GM23338 (cell line): ENCODE measurements at regions not wholly inside any gene's neighbourhood (a gene's known extent, or its start where the extent isn't known, plus 50 kb on each side); places are given as distances from the start of the nearest gene placed in this dataset.

Source experiments
- ATAC-seq: fragments of 200-7000 bp; cut with Tn5 transposase; 3 replicates; pipeline ENCODE4 v1.9.1; 2020
- DNase-seq: peaks from one replicate; pipeline ENCODE4 v3.0.0-alpha.2; 2015; ENCODE audit warnings: low spot score
- H2AFZ ChIP-seq: fragments of 200-600 bp; sonication (generic); 2 replicates; pipeline ENCODE4 v1.8.0; 2016; ENCODE audit warnings: antibody characterized with exemption, mild to moderate bottlenecking, moderate library complexity
- H3F3A ChIP-seq: fragments of 200-600 bp; sonication (generic); replicated peaks from 2 replicates; pipeline ENCODE4 v1.8.0; 2017; ENCODE audit warnings: antibody characterized with exemption, mixed run types, low read depth
- H3K27ac ChIP-seq: fragments of 200-600 bp; sonication (generic); 2 replicates; pipeline ENCODE4 v1.6.1; 2016; ENCODE audit warnings: low read depth
- H3K27me3 ChIP-seq: fragments of 200-600 bp; sonication (generic); 2 replicates; pipeline ENCODE4 v1.8.0; 2016; ENCODE audit warnings: mild to moderate bottlenecking, mixed run types, moderate library complexity; ENCODE audit not compliant: insufficient read depth
- H3K36me3 ChIP-seq: fragments of 200-600 bp; sonication (generic); 2 replicates; pipeline ENCODE4 v1.8.0; 2016; ENCODE audit warnings: mild to moderate bottlenecking; ENCODE audit not compliant: insufficient read depth
- H3K4me1 ChIP-seq: fragments of 200-600 bp; sonication (generic); 2 replicates; pipeline ENCODE4 v1.8.0; 2016; ENCODE audit warnings: mild to moderate bottlenecking, moderate library complexity; ENCODE audit not compliant: insufficient read depth
- H3K4me2 ChIP-seq: fragments of 200-600 bp; sonication (generic); 2 replicates; pipeline ENCODE4 v1.7.1; 2017; ENCODE audit warnings: mixed run types
- H3K4me3 ChIP-seq: fragments of 200-600 bp; sonication (generic); 2 replicates; pipeline ENCODE4 v1.6.1; 2016; ENCODE audit warnings: mixed run types
- H3K79me2 ChIP-seq: fragments of 200-600 bp; sonication (generic); replicated peaks from 2 replicates; pipeline ENCODE4 v1.8.0; 2017; ENCODE audit warnings: mild to moderate bottlenecking; ENCODE audit not compliant: insufficient read depth
- H3K9me2 ChIP-seq: fragments of 200-600 bp; sonication (generic); 2 replicates; pipeline ENCODE4 v1.8.0; 2017; ENCODE audit not compliant: insufficient read depth
- H4K20me1 ChIP-seq: fragments of 200-600 bp; sonication (generic); replicated peaks from 2 replicates; pipeline ENCODE4 v1.8.0; 2017; ENCODE audit warnings: mild to moderate bottlenecking; ENCODE audit not compliant: insufficient read depth
- H3K27ac Mint-ChIP-seq: 2 replicates; pipeline ENCODE4 v1.8.0; 2020; ENCODE audit warnings: inconsistent platforms, mild to moderate bottlenecking, moderate library complexity, mixed read lengths
- H3K27me3 Mint-ChIP-seq: 3 replicates; pipeline ENCODE4 v1.8.0; 2022; ENCODE audit warnings: low read depth, mild to moderate bottlenecking, moderate library complexity, mixed read lengths, inconsistent platforms; ENCODE audit not compliant: insufficient read depth, poor library complexity
- H3K36me3 Mint-ChIP-seq: 3 replicates; pipeline ENCODE4 v1.8.0; 2021; ENCODE audit warnings: low read depth, mild to moderate bottlenecking, inconsistent platforms, moderate library complexity, mixed read lengths
- H3K4me1 Mint-ChIP-seq: 3 replicates; pipeline ENCODE4 v1.8.0; 2020; ENCODE audit warnings: mild to moderate bottlenecking, inconsistent platforms, mixed read lengths
- H3K4me3 Mint-ChIP-seq: 3 replicates; pipeline ENCODE4 v1.8.0; 2021; ENCODE audit warnings: moderate library complexity, mild to moderate bottlenecking, inconsistent platforms, mixed read lengths
- H3K9me3 Mint-ChIP-seq: 3 replicates; pipeline ENCODE4 v1.8.0; 2020; ENCODE audit warnings: moderate library complexity, mild to moderate bottlenecking, inconsistent platforms, mixed read lengths
- CREB1 ChIP-seq: fragments of 250-450 bp; sonication (Bioruptor Pico); IDR thresholded peaks from 2 replicates; pipeline ENCODE4 v1.5.0; 2020; ENCODE audit warnings: low read depth, mild to moderate bottlenecking, moderate library complexity
- CTCF ChIP-seq, 2 experiments: fragments of 200-600 bp in 1 of 2; sonication (generic) in 1 of 2; conservative IDR thresholded peaks; 2 replicates each; pipeline versions ENCODE4 v1.5.1 to v1.6.1; 2016 to 2017; ENCODE audit warnings: antibody characterized with exemption in 2 of 2, low read depth in 2 of 2, mild to moderate bottlenecking in 2 of 2, moderate library complexity in 1 of 2
- ETS1 ChIP-seq: IDR thresholded peaks from 2 replicates; pipeline ENCODE4 v1.6.1; 2016; ENCODE audit warnings: antibody characterized with exemption
- EZH2 ChIP-seq: fragments of 200-600 bp; sonication (generic); IDR thresholded peaks from one replicate; pipeline ENCODE4 v1.8.0; 2017; ENCODE audit warnings: antibody characterized with exemption, mild to moderate bottlenecking, low read depth; ENCODE audit not compliant: unreplicated experiment
- EZH2phosphoT487 ChIP-seq: fragments of 200-600 bp; sonication (generic); IDR thresholded peaks from one replicate; pipeline ENCODE4 v1.8.1; 2018; ENCODE audit warnings: antibody characterized with exemption; ENCODE audit not compliant: unreplicated experiment
- JUNB ChIP-seq: IDR thresholded peaks from one replicate; pipeline ENCODE4 v1.6.1; 2016; ENCODE audit warnings: antibody characterized with exemption; ENCODE audit not compliant: unreplicated experiment
- NANOG ChIP-seq: IDR thresholded peaks from 2 replicates; pipeline ENCODE4 v1.6.1; 2016; ENCODE audit warnings: antibody characterized with exemption, borderline replicate concordance
- REST ChIP-seq: IDR thresholded peaks from one replicate; pipeline ENCODE4 v1.6.1; 2018; ENCODE audit warnings: antibody characterized with exemption; ENCODE audit not compliant: unreplicated experiment
- ZNF114 ChIP-seq: fragments of 250-450 bp; sonication (Bioruptor Pico); IDR thresholded peaks from 2 replicates; pipeline ENCODE4 v1.5.0; 2020; ENCODE audit warnings: mild to moderate bottlenecking, moderate library complexity
- ZNF331 ChIP-seq: fragments of 250-450 bp; sonication (Bioruptor Pico); IDR thresholded peaks from 2 replicates; pipeline ENCODE4 v1.5.0; 2020; ENCODE audit warnings: low read depth, mild to moderate bottlenecking, moderate library complexity
- ZNF462 ChIP-seq: fragments of 250-450 bp; sonication (Bioruptor Pico); IDR thresholded peaks from 2 replicates; pipeline ENCODE4 v1.5.0; 2020; ENCODE audit warnings: mild to moderate bottlenecking, moderate library complexity

- TF ChIP-seq ZNF462 (CRISPR knock-in tag): no peak
Measured at GRCh38 chr15:47616876-47617275, 100.4 kb upstream of the SEMA6D start (continued).

- no peaks in the 10 kb centered on the region for H3K9me3 Mint-ChIP-seq
- TF ChIP-seq CREB1 (CRISPR knock-in tag) (no peak), REST (no peak), EZH2 (no peak), ZNF114 (CRISPR knock-in tag) (no peak), EZH2phosphoT487 (no peak), ZNF331 (CRISPR knock-in tag) (no peak), ETS1 (no peak), NANOG (no peak), JUNB (no peak), CTCF (conservative IDR thresholded peaks at IDR 0.05; ENCODE audit: low read depth in 2 of 2) (no peak)
Measured at GRCh38 chr15:47618241-47618640, 99.1 kb upstream of the SEMA6D start.

More at GRCh38 chr15:47618241-47618640, 99.1 kb upstream of the SEMA6D start:
- no peaks in the 10 kb centered on the region for H3K27me3 ChIP-seq
- H3K36me3 ChIP-seq: no peaks in the 10 kb centered on the region
- Mint-ChIP-seq H3K4me3 (no peak overlapping the region), H3K27ac (no peak overlapping the region), H3K36me3 (no peaks in the 10 kb centered on the region), H3K4me1 (peaks cover 15% of the 10 kb centered on the region), H3K27me3 (peaks cover 2% of the 10 kb centered on the region)
- H3F3A ChIP-seq: no peaks in the 10 kb centered on the region
- H3K27ac ChIP-seq: no peak overlapping the region
- no peak overlapping the region for H2AFZ ChIP-seq
- DNase-seq: no peak
- H3K79me2 ChIP-seq: no peaks in the 10 kb centered on the region
- no peaks in the 10 kb centered on the region for H3K4me1 ChIP-seq
- H3K4me2 ChIP-seq: no peak overlapping the region
- peaks cover 8% of the 10 kb centered on the region for H3K9me2 ChIP-seq
- no peak for ATAC-seq
- no peaks in the 10 kb centered on the region for H4K20me1 ChIP-seq
- H3K4me3 ChIP-seq: no peak overlapping the region
